Gastrocnemius medialis (tissue), 4 donors: ENCODE measurements at regions not wholly inside any gene's neighbourhood (a gene's known extent, or its start where the extent isn't known, plus 50 kb on each side); places are given as distances from the start of the nearest gene placed in this dataset.

ENCODE experiments used
- ATAC-seq, 2 donors: fragments of 150-250 bp; one replicate each; pipeline ENCODE4 v1.9.1; 2016
- DNase-seq, 2 donors: peaks; one replicate each; pipeline ENCODE4 v3.0.0-alpha.2; 2019
- H3K27ac ChIP-seq, 4 donors: fragments of 200-600 bp; sonication (generic); 1 replicate in 1 of 4; 2 replicates in 3 of 4; pipeline ENCODE4 v1.5.1; 2016 to 2018; ENCODE audit warnings: mild to moderate bottlenecking in 2 of 4, moderate library complexity in 1 of 4
- H3K27me3 ChIP-seq, 3 donors: fragments of 200-600 bp; sonication (generic) in 2 of 3; 1 replicate in 1 of 3; 2 replicates in 2 of 3; pipeline versions ENCODE4 v1.5.1 to v1.6.0; 2016 to 2019; ENCODE audit warnings: mild to moderate bottlenecking in 1 of 3, moderate library complexity in 1 of 3
- H3K36me3 ChIP-seq, 2 donors: fragments of 200-600 bp; sonication (generic) in 1 of 2; one replicate each; pipeline ENCODE4 v1.5.1; 2017 to 2018
- H3K4me1 ChIP-seq, 2 donors: fragments of 200-600 bp; sonication (generic) in 1 of 2; one replicate each; pipeline ENCODE4 v1.5.1; 2016 to 2017; ENCODE audit warnings: mild to moderate bottlenecking in 2 of 2
- H3K4me3 ChIP-seq, 4 donors: fragments of 200-600 bp; sonication (generic) in 3 of 4; 1 replicate in 1 of 4; 2 replicates in 3 of 4; pipeline ENCODE4 v1.5.1; 2016 to 2019; ENCODE audit warnings: mild to moderate bottlenecking in 2 of 4
- H3K9me3 ChIP-seq, 3 donors: fragments of 200-600 bp; sonication (generic) in 2 of 3; 1 replicate in 1 of 3; 2 replicates in 2 of 3; pipeline ENCODE4 v1.5.1; 2016 to 2019
- CTCF ChIP-seq, 5 experiments: fragments of 450-650 bp in 3 of 5; fragments of 200-600 bp in 2 of 5; sonication (generic) in 2 of 5; IDR thresholded peaks in 4 of 5; conservative IDR thresholded peaks in 1 of 5; 1 replicate in 4 of 5; 2 replicates in 1 of 5; pipeline ENCODE4 v1.5.1; 2016 to 2019; ENCODE audit warnings: antibody characterized with exemption in 5 of 5, mild to moderate bottlenecking in 3 of 5, moderate library complexity in 3 of 5
- POLR2A ChIP-seq, 2 donors: fragments of 450-650 bp; IDR thresholded peaks; one replicate each; pipeline ENCODE4 v1.6.1; 2017; ENCODE audit warnings: antibody characterized with exemption in 2 of 2, mild to moderate bottlenecking in 2 of 2, moderate library complexity in 2 of 2
- in situ Hi-C, 4 donors: fragments of 200-750 bp; cut with MboI; loops; one replicate each; pipeline versions ENCODE4 v1.15.0 to v1.8.0; 2017; ENCODE audit warnings: low sequenced_read_pairs in 4 of 4
- intact Hi-C: fragments of 100-400 bp; cut with DNase I; formaldehyde crosslinking; loops from one replicate; pipeline ENCODE4 v1.15.1; 2023; ENCODE audit warnings: low total_unique reads

- in situ Hi-C loops (loop anchor here in 1 of 4 donors (10.0 kb wide), 1 partner anchor 1819 kb away; no protein-coding TSS in a partner anchor), intact Hi-C loops (loop anchor here (5.0 kb wide), 1 partner anchor 1817 kb away; no protein-coding TSS in a partner anchor)
- peak in 3 of 5 experiments; percentile 44 to 49 (median 47) for TF ChIP-seq CTCF (IDR thresholded peaks at IDR 0.05 in 4 of 5, conservative IDR thresholded peaks at IDR 0.05 in 1 of 5)
- TF ChIP-seq POLR2A (IDR thresholded peaks at IDR 0.05) = no peak
- no peak for ATAC-seq
- Histone ChIP-seq H3K4me3 (no peak overlapping the region), H3K9me3 (no peaks in the 10 kb centered on the region), H3K4me1 (no peaks in the 10 kb centered on the region), H3K27ac (no peak overlapping the region), H3K27me3 (no peaks in the 10 kb centered on the region), H3K36me3 (no peaks in the 10 kb centered on the region)
- no peak for DNase-seq
Observed at GRCh38 chr2:157194097-157194688, 63.3 kb upstream of the GALNT5 start.

GRCh38 chr2:157194844-157195243 is 62.7 kb upstream of the GALNT5 start:
- H3K36me3 ChIP-seq = no peaks in the 10 kb centered on the region
- DNase-seq = no peak
- H3K27ac ChIP-seq = no peak overlapping the region
- no peak for ATAC-seq
- no peaks in the 10 kb centered on the region for H3K9me3 ChIP-seq
- no peaks in the 10 kb centered on the region for H3K27me3 ChIP-seq
- intact Hi-C loops = loop anchor here (5.0 kb wide), 1 partner anchor 1818 kb away; no protein-coding TSS in a partner anchor
- TF ChIP-seq CTCF (IDR thresholded peaks at IDR 0.05 in 4 of 5, conservative IDR thresholded peaks at IDR 0.05 in 1 of 5) (no peak), POLR2A (IDR thresholded peaks at IDR 0.05) (no peak)
- H3K4me1 ChIP-seq = no peaks in the 10 kb centered on the region
- H3K4me3 ChIP-seq = no peak overlapping the region
- in situ Hi-C loops = loop anchor here in 1 of 4 donors (10.0 kb wide), 1 partner anchor 1820 kb away; no protein-coding TSS in a partner anchor

GRCh38 chr2:157196956-157197355 is 60.5 kb upstream of the GALNT5 start:
- TF ChIP-seq POLR2A (IDR thresholded peaks at IDR 0.05) = no peak
- no peak for TF ChIP-seq CTCF (IDR thresholded peaks at IDR 0.05 in 4 of 5, conservative IDR thresholded peaks at IDR 0.05 in 1 of 5)
- no peaks in the 10 kb centered on the region for H3K36me3 ChIP-seq
- H3K27ac ChIP-seq = no peak overlapping the region
- ATAC-seq = no peak
- H3K9me3 ChIP-seq = no peaks in the 10 kb centered on the region
- no peak overlapping the region for H3K4me3 ChIP-seq
- no peak for DNase-seq
- H3K4me1 ChIP-seq = no peaks in the 10 kb centered on the region
- in situ Hi-C loops = loop anchor here in 1 of 4 donors (10.0 kb wide), 1 partner anchor 1822 kb away; no protein-coding TSS in a partner anchor
- no peaks in the 10 kb centered on the region for H3K27me3 ChIP-seq
- intact Hi-C loops = no loop called here

GRCh38 chr2:157197848-157198247 is 59.7 kb upstream of the GALNT5 start:
- in situ Hi-C loops (loop anchor here in 1 of 4 donors (10.0 kb wide), 1 partner anchor 1823 kb away; no protein-coding TSS in a partner anchor), intact Hi-C loops (no loop called here)
- H3K27me3 ChIP-seq = no peaks in the 10 kb centered on the region
- H3K4me1 ChIP-seq = no peaks in the 10 kb centered on the region
- no peaks in the 10 kb centered on the region for H3K9me3 ChIP-seq
- H3K27ac ChIP-seq = no peak overlapping the region
- no peak overlapping the region for H3K4me3 ChIP-seq
- no peak for DNase-seq
- ATAC-seq = no peak
- TF ChIP-seq CTCF (IDR thresholded peaks at IDR 0.05 in 4 of 5, conservative IDR thresholded peaks at IDR 0.05 in 1 of 5) = no peak
- TF ChIP-seq POLR2A (IDR thresholded peaks at IDR 0.05) = no peak
- H3K36me3 ChIP-seq = no peaks in the 10 kb centered on the region
